A673 (cell line): ENCODE measurements at regions not wholly inside any gene's neighbourhood (a gene's known extent, or its start where the extent isn't known, plus 50 kb on each side); places are given as distances from the start of the nearest gene placed in this dataset.

ENCODE experiments used
- BruUV-seq: library from RNA; stranded (reverse); fragments of 400-500 nt; replicated peaks from 2 replicates; lab custom pipeline; 2021; lab: Mats Ljungman, UMichigan
- CTCF ChIA-PET: fragments of 300-600 bp; sonication (Branson Sonifier 250); formaldehyde crosslinking; loops from one replicate; lab custom pipeline; 2022; ENCODE audit warnings: antibody characterized with exemption; lab: Charles Lee
- POLR2A ChIA-PET: fragments of 300-600 bp; sonication (Branson Sonifier 250); formaldehyde crosslinking; loops from one replicate; lab custom pipeline; 2022; ENCODE audit warnings: antibody characterized with exemption; ENCODE audit not compliant: low non-redundant PET; lab: Charles Lee
- DNase-seq: peaks from one replicate; pipeline ENCODE4 v3.0.0-alpha.2; 2015; ENCODE audit warnings: low spot score
- H3K27ac ChIP-seq: fragments of 200-600 bp; sonication (generic); 2 replicates; pipeline ENCODE4 v1.5.1; 2016; ENCODE audit warnings: mixed run types, low read depth, mild to moderate bottlenecking, mixed read lengths, antibody characterized with exemption, low read length; ENCODE audit not compliant: poor library complexity, severe bottlenecking
- H3K27me3 ChIP-seq: fragments of 200-600 bp; sonication (generic); replicated peaks from 2 replicates; pipeline ENCODE4 v1.6.1; 2017; ENCODE audit warnings: mixed run types, low read depth, mild to moderate bottlenecking, mixed read lengths, antibody characterized with exemption, low read length; ENCODE audit not compliant: insufficient read depth, poor library complexity
- H3K36me3 ChIP-seq: fragments of 200-600 bp; sonication (generic); 2 replicates; pipeline ENCODE4 v1.6.1; 2016; ENCODE audit warnings: mixed run types, mild to moderate bottlenecking, mixed read lengths, antibody characterized with exemption, low read length; ENCODE audit not compliant: insufficient read depth, poor library complexity, severe bottlenecking
- H3K4me1 ChIP-seq: fragments of 200-600 bp; sonication (generic); 2 replicates; pipeline ENCODE4 v1.6.1; 2017; ENCODE audit warnings: mixed run types, mild to moderate bottlenecking, mixed read lengths, antibody characterized with exemption, low read length; ENCODE audit not compliant: insufficient read depth, poor library complexity, severe bottlenecking
- H3K4me3 ChIP-seq: fragments of 200-600 bp; sonication (generic); 2 replicates; pipeline ENCODE4 v1.5.1; 2016; ENCODE audit warnings: low read depth, mixed run types, mild to moderate bottlenecking, mixed read lengths, low read length; ENCODE audit not compliant: poor library complexity, severe bottlenecking
- H3K9me3 ChIP-seq: fragments of 200-600 bp; sonication (generic); 2 replicates; pipeline ENCODE4 v1.6.1; 2016; ENCODE audit warnings: mixed run types, low read depth, mild to moderate bottlenecking, mixed read lengths, antibody characterized with exemption, low read length; ENCODE audit not compliant: poor library complexity, severe bottlenecking
- EZH2 ChIP-seq: fragments of 200-600 bp; sonication (generic); IDR thresholded peaks from 2 replicates; pipeline ENCODE4 v1.6.1; 2017; ENCODE audit warnings: borderline replicate concordance, low read depth, mild to moderate bottlenecking, mixed read lengths, antibody characterized with exemption, low read length; ENCODE audit not compliant: poor library complexity, severe bottlenecking
- intact Hi-C: fragments of 100-400 bp; cut with micrococcal nuclease; formaldehyde crosslinking; loops from one replicate; pipeline ENCODE4 v1.10.0; 2022; ENCODE audit not compliant: unreplicated experiment
- TF ChIP-seq, protein P1 (sequence below): fragments of 300-800, 200-600 bp; sonication (generic); conservative IDR thresholded peaks from 2 replicates; pipeline ENCODE4 v1.5.1; 2017; ENCODE audit warnings: low read depth, mild to moderate bottlenecking, antibody characterized with exemption, low read length, moderate library complexity, mixed read lengths

GRCh38 chr22:48099251-48099650, 1336.8 kb downstream of the TBC1D22A start:
- ChIA-PET CTCF (no interaction called here), POLR2A (no interaction called here)
- TF ChIP-seq, protein P1, sequence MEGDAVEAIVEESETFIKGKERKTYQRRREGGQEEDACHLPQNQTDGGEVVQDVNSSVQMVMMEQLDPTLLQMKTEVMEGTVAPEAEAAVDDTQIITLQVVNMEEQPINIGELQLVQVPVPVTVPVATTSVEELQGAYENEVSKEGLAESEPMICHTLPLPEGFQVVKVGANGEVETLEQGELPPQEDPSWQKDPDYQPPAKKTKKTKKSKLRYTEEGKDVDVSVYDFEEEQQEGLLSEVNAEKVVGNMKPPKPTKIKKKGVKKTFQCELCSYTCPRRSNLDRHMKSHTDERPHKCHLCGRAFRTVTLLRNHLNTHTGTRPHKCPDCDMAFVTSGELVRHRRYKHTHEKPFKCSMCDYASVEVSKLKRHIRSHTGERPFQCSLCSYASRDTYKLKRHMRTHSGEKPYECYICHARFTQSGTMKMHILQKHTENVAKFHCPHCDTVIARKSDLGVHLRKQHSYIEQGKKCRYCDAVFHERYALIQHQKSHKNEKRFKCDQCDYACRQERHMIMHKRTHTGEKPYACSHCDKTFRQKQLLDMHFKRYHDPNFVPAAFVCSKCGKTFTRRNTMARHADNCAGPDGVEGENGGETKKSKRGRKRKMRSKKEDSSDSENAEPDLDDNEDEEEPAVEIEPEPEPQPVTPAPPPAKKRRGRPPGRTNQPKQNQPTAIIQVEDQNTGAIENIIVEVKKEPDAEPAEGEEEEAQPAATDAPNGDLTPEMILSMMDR, result no peak
- no peak for TF ChIP-seq EZH2
- H3K27me3 ChIP-seq, result peaks cover 4% of the 10 kb centered on the region
- no peaks in the 10 kb centered on the region for H3K36me3 ChIP-seq
- no peak overlapping the region for H3K4me3 ChIP-seq
- no TSS peak for BruUV-seq
- no peak for DNase-seq
- intact Hi-C loops, result no loop called here
- H3K4me1 ChIP-seq, result no peaks in the 10 kb centered on the region
- H3K9me3 ChIP-seq, result no peaks in the 10 kb centered on the region
- H3K27ac ChIP-seq, result no peak overlapping the region

DNA sequence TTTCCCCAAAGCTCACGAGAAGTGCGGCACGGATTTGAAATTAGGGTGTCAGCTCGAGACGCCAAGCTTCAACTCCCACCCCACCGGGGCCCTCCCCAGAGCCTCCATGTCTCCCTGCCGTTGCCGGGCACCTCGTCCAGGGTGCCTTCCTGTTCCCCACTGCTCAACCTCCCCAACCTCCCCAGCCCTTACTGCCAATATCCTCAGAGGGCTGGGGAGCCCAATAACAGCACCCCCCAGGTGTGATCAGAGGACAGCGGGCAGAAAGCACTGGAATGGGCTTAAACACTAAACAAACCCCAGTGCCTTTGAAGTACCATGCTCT, 1336.4 kb downstream of the TBC1D22A start:
- H3K27me3 ChIP-seq, result peaks cover 4% of the 10 kb centered on the region
- H3K4me3 ChIP-seq, result no peak overlapping the region
- BruUV-seq, result no TSS peak
- no peak overlapping the region for H3K27ac ChIP-seq
- H3K36me3 ChIP-seq, result no peaks in the 10 kb centered on the region
- H3K4me1 ChIP-seq, result no peaks in the 10 kb centered on the region
- intact Hi-C loops, result no loop called here
- TF ChIP-seq, protein P1, result no peak
- no peak for TF ChIP-seq EZH2
- CTCF ChIA-PET, result no interaction called here
- H3K9me3 ChIP-seq, result no peaks in the 10 kb centered on the region
- POLR2A ChIA-PET, result no interaction called here
- DNase-seq, result no peak

GRCh38 chr22:48098243-48098920, 1335.9 kb downstream of the TBC1D22A start:
- H3K4me3 ChIP-seq, result no peak overlapping the region
- BruUV-seq, result no TSS peak
- intact Hi-C loops, result no loop called here
- peaks cover 1% of the 10 kb centered on the region for H3K27me3 ChIP-seq
- H3K27ac ChIP-seq, result no peak overlapping the region
- H3K9me3 ChIP-seq, result no peaks in the 10 kb centered on the region
- no peaks in the 10 kb centered on the region for H3K4me1 ChIP-seq
- DNase-seq, result no peak
- POLR2A ChIA-PET, result no interaction called here
- no peaks in the 10 kb centered on the region for H3K36me3 ChIP-seq
- TF ChIP-seq, protein P1, result no peak
- TF ChIP-seq EZH2, result no peak
- CTCF ChIA-PET, result no interaction called here
